CD4-positive, CD25-positive, alpha-beta regulatory T cell (primary cell): ENCODE measurements at regions not wholly inside any gene's neighbourhood (a gene's known extent, or its start where the extent isn't known, plus 50 kb on each side); places are given as distances from the start of the nearest gene placed in this dataset.

Experiments used
- ATAC-seq, 2 donors: fragments of 150-1000 bp; cut with Tn5 transposase; one replicate each; pipeline ENCODE4 v1.10.0; 2021; ENCODE audit warnings: low read depth in 2 of 2, moderate number of reproducible peaks in 2 of 2, moderate library complexity in 1 of 2
- DNase-seq, 3 donors: peaks; one replicate each; pipeline versions ENCODE4 v3.0.0 to v3.0.0-alpha.2; 2012 to 2022; ENCODE audit warnings: mixed read lengths in 1 of 3
- H3K27ac ChIP-seq: one replicate; pipeline ENCODE4 v1.7.0; 2013; ENCODE audit warnings: mild to moderate bottlenecking, low read length; ENCODE audit not compliant: insufficient read depth, poor library complexity, severe bottlenecking
- H3K27me3 ChIP-seq: one replicate; pipeline ENCODE4 v1.7.0; 2013; ENCODE audit warnings: low read length; ENCODE audit not compliant: control insufficient read depth, insufficient read depth
- H3K36me3 ChIP-seq: one replicate; pipeline ENCODE4 v1.7.0; 2013; ENCODE audit warnings: mild to moderate bottlenecking, low read length, moderate library complexity; ENCODE audit not compliant: control insufficient read depth, insufficient read depth
- H3K4me1 ChIP-seq: 2 replicates; pipeline ENCODE4 v1.7.0; 2013; ENCODE audit warnings: mild to moderate bottlenecking, low read length; ENCODE audit not compliant: insufficient read depth, control insufficient read depth, poor library complexity, severe bottlenecking
- H3K4me3 ChIP-seq: one replicate; pipeline ENCODE4 v1.7.0; 2013; ENCODE audit warnings: low read depth, mild to moderate bottlenecking, low read length, moderate library complexity
- H3K9me3 ChIP-seq, 2 experiments: 1 replicate in 1 of 2; 2 replicates in 1 of 2; pipeline ENCODE4 v1.7.0; 2013; ENCODE audit warnings: low read length in 2 of 2, mild to moderate bottlenecking in 1 of 2, moderate library complexity in 1 of 2; ENCODE audit not compliant: control insufficient read depth in 2 of 2
- H3K27ac Mint-ChIP-seq, 3 donors: one replicate each; pipeline ENCODE4 v1.8.0; 2020 to 2022; ENCODE audit warnings: mild to moderate bottlenecking in 3 of 3, mixed read lengths in 3 of 3, moderate library complexity in 2 of 3
- H3K27me3 Mint-ChIP-seq: one replicate; pipeline ENCODE4 v1.8.0; 2022; ENCODE audit warnings: mild to moderate bottlenecking, mixed read lengths
- H3K36me3 Mint-ChIP-seq: one replicate; pipeline ENCODE4 v1.8.0; 2020; ENCODE audit warnings: mixed read lengths
- H3K4me1 Mint-ChIP-seq, 4 donors: one replicate each; pipeline ENCODE4 v1.8.0; 2020 to 2022; ENCODE audit warnings: mixed read lengths in 4 of 4, mild to moderate bottlenecking in 1 of 4
- H3K4me3 Mint-ChIP-seq, 4 donors: one replicate each; pipeline ENCODE4 v1.8.0; 2020 to 2022; ENCODE audit warnings: mild to moderate bottlenecking in 4 of 4, mixed read lengths in 4 of 4, moderate library complexity in 3 of 4
- H3K9me3 Mint-ChIP-seq, 7 donors: one replicate each; pipeline ENCODE4 v1.8.0; 2020 to 2022; ENCODE audit warnings: mixed read lengths in 7 of 7, mild to moderate bottlenecking in 3 of 7, moderate library complexity in 2 of 7

- Histone ChIP-seq H3K9me3 (no peaks in the 10 kb centered on the region), H3K27me3 (no peaks in the 10 kb centered on the region), H3K27ac (no peak overlapping the region), H3K4me3 (no peak overlapping the region), H3K4me1 (no peaks in the 10 kb centered on the region), H3K36me3 (no peaks in the 10 kb centered on the region)
- Mint-ChIP-seq H3K9me3 (no peaks in the 10 kb centered on the region), H3K36me3 (no peaks in the 10 kb centered on the region), H3K27ac (peak overlapping the region in 1 of 3 donors; percentile 58), H3K4me3 (no peak overlapping the region), H3K27me3 (no peaks in the 10 kb centered on the region), H3K4me1 (peaks cover 0 to 6% (median 2%) of the 10 kb centered on the region in 4 donors)
- no peak for DNase-seq
- ATAC-seq, result no peak
Observed at GRCh38 chr2:217085543-217085942, 225.7 kb upstream of the TNP1 start.

- no peak overlapping the region for H3K4me3 Mint-ChIP-seq
- no peaks in the 10 kb centered on the region for H3K36me3 Mint-ChIP-seq
- Histone ChIP-seq H3K27me3 (no peaks in the 10 kb centered on the region), H3K4me3 (no peak overlapping the region), H3K36me3 (no peaks in the 10 kb centered on the region), H3K4me1 (no peaks in the 10 kb centered on the region), H3K27ac (no peak overlapping the region), H3K9me3 (no peaks in the 10 kb centered on the region)
- ATAC-seq (no peak), DNase-seq (no peak)
- no peaks in the 10 kb centered on the region for H3K4me1 Mint-ChIP-seq
- H3K27ac Mint-ChIP-seq, result no peak overlapping the region
- peaks cover 0 to 2% (median 0%) of the 10 kb centered on the region in 7 donors for H3K9me3 Mint-ChIP-seq
- no peaks in the 10 kb centered on the region for H3K27me3 Mint-ChIP-seq
Observed at GRCh38 chr2:217081799-217082198, 221.9 kb upstream of the TNP1 start.

GRCh38 chr2:217079165-217079564 is 219.3 kb upstream of the TNP1 start:
- ATAC-seq, result no peak

DNA sequence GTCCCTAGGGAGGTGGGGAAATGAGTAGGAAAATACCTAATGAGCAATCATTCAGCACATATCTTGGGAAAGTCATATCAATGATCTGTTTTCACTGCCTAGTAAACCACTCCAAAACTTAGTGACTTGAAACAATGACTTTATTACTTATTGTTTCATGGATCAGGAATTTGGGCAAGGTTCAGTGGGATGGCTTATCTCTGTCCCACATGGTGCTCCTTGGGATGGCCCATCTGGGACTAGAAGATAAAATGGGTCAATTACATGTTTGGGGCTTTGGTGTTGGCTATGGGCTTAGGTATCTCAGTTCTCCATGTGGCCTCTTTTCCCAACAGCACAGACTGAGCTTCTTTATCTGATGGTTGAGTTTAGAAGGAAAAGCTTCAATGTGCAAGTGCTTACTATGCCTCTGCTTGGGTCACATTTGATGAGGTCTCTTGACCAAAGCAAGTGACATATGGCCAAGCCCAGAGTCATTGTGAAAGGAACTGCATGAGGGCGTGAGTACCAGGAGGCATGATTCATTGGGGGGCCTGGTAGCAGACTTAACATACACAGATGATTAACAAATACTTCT is 218.1 kb upstream of the TNP1 start:
- H3K4me1 Mint-ChIP-seq, result no peaks in the 10 kb centered on the region
- H3K27me3 Mint-ChIP-seq, result no peaks in the 10 kb centered on the region
- H3K27me3 ChIP-seq, result no peaks in the 10 kb centered on the region
- peaks cover 0 to 2% (median 0%) of the 10 kb centered on the region in 7 donors for H3K9me3 Mint-ChIP-seq
- no peaks in the 10 kb centered on the region for H3K4me1 ChIP-seq
- DNase-seq (no peak), ATAC-seq (no peak)
- H3K4me3 ChIP-seq, result no peak overlapping the region
- no peaks in the 10 kb centered on the region for H3K36me3 ChIP-seq
- H3K27ac ChIP-seq, result no peak overlapping the region
- H3K9me3 ChIP-seq, result no peaks in the 10 kb centered on the region
- H3K27ac Mint-ChIP-seq, result peak overlapping the region in 1 of 3 donors; percentile 33
- H3K36me3 Mint-ChIP-seq, result no peaks in the 10 kb centered on the region
- no peak overlapping the region for H3K4me3 Mint-ChIP-seq

More at GRCh38 chr2:217079165-217079564, 219.3 kb upstream of the TNP1 start:
- H3K27ac Mint-ChIP-seq, result no peak overlapping the region
- H3K4me1 Mint-ChIP-seq, result no peaks in the 10 kb centered on the region
- H3K27me3 Mint-ChIP-seq, result no peaks in the 10 kb centered on the region
- peaks cover 0 to 2% (median 0%) of the 10 kb centered on the region in 7 donors for H3K9me3 Mint-ChIP-seq
- no peak for DNase-seq
- no peaks in the 10 kb centered on the region for H3K9me3 ChIP-seq
- H3K36me3 ChIP-seq, result no peaks in the 10 kb centered on the region
- H3K27ac ChIP-seq, result no peak overlapping the region
- no peak overlapping the region for H3K4me3 Mint-ChIP-seq
- H3K4me3 ChIP-seq, result no peak overlapping the region
- no peaks in the 10 kb centered on the region for H3K4me1 ChIP-seq
- H3K36me3 Mint-ChIP-seq, result no peaks in the 10 kb centered on the region
- no peaks in the 10 kb centered on the region for H3K27me3 ChIP-seq

DNA sequence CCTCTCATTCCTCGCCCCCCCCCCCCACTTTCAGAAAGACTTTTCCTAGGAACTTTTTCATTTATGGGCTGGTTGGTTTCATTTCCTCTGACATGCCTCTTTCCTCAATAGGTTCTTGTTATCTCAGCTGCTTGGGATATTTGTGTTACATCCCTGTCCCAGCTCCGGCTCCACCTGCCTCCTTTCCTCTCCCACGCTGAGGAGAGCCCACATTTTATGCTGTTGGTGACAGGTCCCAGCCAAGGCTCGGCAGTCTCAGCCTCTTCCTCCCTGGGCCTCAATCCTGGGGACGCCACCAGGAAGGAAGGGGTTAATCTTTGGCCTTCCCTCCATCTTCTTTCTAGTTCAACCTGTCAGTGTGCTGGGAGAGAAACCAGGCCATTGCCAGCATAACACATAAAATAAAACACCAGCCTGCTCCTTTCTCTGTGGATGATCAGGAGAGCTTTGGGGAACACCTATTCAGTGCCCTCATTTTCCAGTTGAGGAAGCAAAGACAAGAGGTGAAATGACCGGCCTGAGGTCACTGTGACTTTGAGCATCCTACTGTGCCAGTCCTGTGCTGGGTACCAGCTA is 216.9 kb upstream of the TNP1 start:
- Histone ChIP-seq H3K4me3 (no peak overlapping the region), H3K4me1 (no peaks in the 10 kb centered on the region), H3K27ac (no peak overlapping the region), H3K36me3 (no peaks in the 10 kb centered on the region), H3K27me3 (no peaks in the 10 kb centered on the region), H3K9me3 (no peaks in the 10 kb centered on the region)
- no peak for ATAC-seq
- H3K27ac Mint-ChIP-seq, result no peak overlapping the region
- no peaks in the 10 kb centered on the region for H3K36me3 Mint-ChIP-seq
- H3K4me3 Mint-ChIP-seq, result no peak overlapping the region
- peaks cover 0 to 2% (median 0%) of the 10 kb centered on the region in 7 donors for H3K9me3 Mint-ChIP-seq
- no peak for DNase-seq
- no peaks in the 10 kb centered on the region for H3K4me1 Mint-ChIP-seq
- no peaks in the 10 kb centered on the region for H3K27me3 Mint-ChIP-seq

DNA sequence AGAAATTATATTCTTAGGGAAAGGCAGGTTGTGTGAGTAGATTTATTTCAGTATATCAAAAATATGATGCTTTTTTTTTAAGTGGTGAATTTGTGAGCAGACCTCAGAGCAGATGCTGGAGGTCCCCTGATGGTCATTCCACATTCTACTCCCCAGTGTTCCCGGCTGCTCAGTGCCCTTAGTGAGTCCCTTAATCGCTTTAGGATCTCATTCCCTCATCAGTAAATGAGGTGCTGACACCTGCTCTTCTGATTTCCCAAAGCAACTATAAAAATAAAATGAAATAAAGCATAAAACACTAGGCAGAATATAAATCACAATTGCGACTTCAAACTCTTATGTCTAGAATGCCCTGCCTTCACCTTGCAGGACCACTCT is 216.2 kb upstream of the TNP1 start:
- Histone ChIP-seq H3K27me3 (no peaks in the 10 kb centered on the region), H3K4me1 (no peaks in the 10 kb centered on the region), H3K27ac (no peak overlapping the region), H3K9me3 (no peaks in the 10 kb centered on the region), H3K4me3 (no peak overlapping the region), H3K36me3 (no peaks in the 10 kb centered on the region)
- peaks cover 0 to 2% (median 0%) of the 10 kb centered on the region in 7 donors for H3K9me3 Mint-ChIP-seq
- H3K27ac Mint-ChIP-seq, result peak overlapping the region in 1 of 3 donors; percentile 29
- no peak for DNase-seq
- no peak overlapping the region for H3K4me3 Mint-ChIP-seq
- H3K27me3 Mint-ChIP-seq, result no peaks in the 10 kb centered on the region
- ATAC-seq, result no peak
- H3K36me3 Mint-ChIP-seq, result no peaks in the 10 kb centered on the region
- H3K4me1 Mint-ChIP-seq, result no peaks in the 10 kb centered on the region

DNA sequence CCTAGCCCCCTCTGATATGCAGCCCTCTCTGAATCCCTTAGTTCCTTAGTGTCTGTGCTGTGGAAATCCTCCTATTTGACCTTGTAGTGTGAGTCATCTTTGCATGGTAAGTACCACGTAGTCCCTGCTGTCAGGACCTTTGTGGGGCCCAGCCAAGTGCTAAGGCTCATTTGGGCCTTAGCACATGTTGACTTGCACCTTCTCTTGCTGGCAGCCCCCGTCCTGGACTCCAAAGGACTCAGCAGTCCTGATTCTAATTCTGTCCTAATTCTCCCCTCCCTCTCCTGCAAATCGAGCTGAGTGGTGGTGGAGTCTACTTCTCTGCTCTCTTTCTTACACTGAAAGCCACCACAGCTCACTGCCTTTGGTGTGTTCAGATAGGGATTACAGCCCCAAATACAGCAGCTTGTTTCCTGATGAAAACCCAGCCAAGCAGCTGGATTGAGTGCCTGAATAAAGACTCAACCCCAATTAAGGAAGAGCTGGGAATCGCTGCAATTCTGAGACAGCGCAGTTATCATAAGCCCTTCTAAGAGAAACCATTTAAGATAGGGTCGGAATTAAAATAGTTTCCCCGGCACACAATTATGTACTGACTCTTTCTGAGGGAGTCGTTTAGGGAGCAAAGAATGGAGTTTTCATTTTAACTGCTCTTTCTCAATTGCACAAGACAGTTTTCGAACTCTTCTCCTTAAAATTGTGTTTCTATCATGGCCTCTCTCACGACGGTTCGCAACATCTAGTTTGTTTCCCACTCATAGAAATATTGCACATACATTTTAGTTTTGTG is 215.6 kb upstream of the TNP1 start:
- Mint-ChIP-seq H3K4me3 (no peak overlapping the region), H3K9me3 (peaks cover 0 to 3% (median 0%) of the 10 kb centered on the region in 7 donors), H3K27me3 (no peaks in the 10 kb centered on the region), H3K27ac (peak overlapping the region in 1 of 3 donors; percentile 29), H3K36me3 (no peaks in the 10 kb centered on the region), H3K4me1 (no peaks in the 10 kb centered on the region)
- no peaks in the 10 kb centered on the region for H3K4me1 ChIP-seq
- no peaks in the 10 kb centered on the region for H3K36me3 ChIP-seq
- DNase-seq (no peak), ATAC-seq (no peak)
- no peak overlapping the region for H3K4me3 ChIP-seq
- no peaks in the 10 kb centered on the region for H3K27me3 ChIP-seq
- no peak overlapping the region for H3K27ac ChIP-seq
- H3K9me3 ChIP-seq, result no peaks in the 10 kb centered on the region
